LNCaP clone FGC (cell line): ENCODE measurements at regions not wholly inside any gene's neighbourhood (a gene's known extent, or its start where the extent isn't known, plus 50 kb on each side); places are given as distances from the start of the nearest gene placed in this dataset.
"Not testable (repeated sequence)": the region's sequence is repeated elsewhere in the genome, so short reads cannot be mapped to it uniquely, and the experiment has no call there.

Experiments used
- DNase-seq: peaks from one replicate; pipeline ENCODE4 v3.0.0-alpha.2; 2011; ENCODE audit warnings: low read depth
- H3K4me3 ChIP-seq: 2 replicates; pipeline ENCODE4 v1.5.1; 2011; ENCODE audit warnings: mild to moderate bottlenecking, low read depth, low read length, control low read depth
- CTCF ChIP-seq: IDR thresholded peaks from 2 replicates; pipeline ENCODE4 v1.5.1; 2012; ENCODE audit warnings: mild to moderate bottlenecking; ENCODE audit not compliant: control insufficient read depth, insufficient read depth; ENCODE audit errors: extremely low read depth

GRCh38 chrX:44675362-44676024 is 132.8 kb upstream of the FUNDC1 start:
- no peak for TF ChIP-seq CTCF
- H3K4me3 ChIP-seq, result no peak overlapping the region
- DNase-seq, result no peak

- DNase-seq, result no peak
- TF ChIP-seq CTCF, result no peak
- no peak overlapping the region for H3K4me3 ChIP-seq
Observed at GRCh38 chrX:44674906-44675305, 132.2 kb upstream of the FUNDC1 start.

- no peak overlapping the region for H3K4me3 ChIP-seq
- TF ChIP-seq CTCF, result no peak
- DNase-seq, result no peak
Observed at GRCh38 chrX:44669626-44670025, 127.0 kb upstream of the FUNDC1 start.

- TF ChIP-seq CTCF, result no peak
- no peak overlapping the region for H3K4me3 ChIP-seq
- no peak for DNase-seq
Observed at GRCh38 chrX:44667771-44668170, 125.1 kb upstream of the FUNDC1 start.

- not testable (repeated sequence) for H3K4me3 ChIP-seq, DNase-seq
Observed at GRCh38 chrX:44657718-44658246, 115.1 kb upstream of the FUNDC1 start.

GRCh38 chrX:44651358-44651757 is 108.7 kb upstream of the FUNDC1 start:
- no peak for DNase-seq
- no peak overlapping the region for H3K4me3 ChIP-seq
- TF ChIP-seq CTCF, result no peak

- no peak overlapping the region for H3K4me3 ChIP-seq
- no peak for DNase-seq
- no peak for TF ChIP-seq CTCF
Observed at GRCh38 chrX:44643723-44644122, 101.1 kb upstream of the FUNDC1 start.
